ENCODE measurements at regions not wholly inside any gene's neighbourhood (a gene's known extent, or its start where the extent isn't known, plus 50 kb on each side); places are given as distances from the start of the nearest gene placed in this dataset.

- DNase-seq, result peak; percentile 11
These were observed 126.8 kb upstream of the PSMD7 start for GRCh38 chr16:74169687-74170376.

- no peak for DNase-seq
These were observed 127.5 kb upstream of the PSMD7 start for GRCh38 chr16:74169066-74169465.

- no peak for DNase-seq
These were observed 128.2 kb upstream of the PSMD7 start for GRCh38 chr16:74168445-74168844.

GRCh38 chr16:74166456-74166855 is 130.2 kb upstream of the PSMD7 start:
- no peak for DNase-seq

GRCh38 chr16:74165566-74166080 is 131.0 kb upstream of the PSMD7 start:
- no peak for DNase-seq

- no peak for DNase-seq
These were observed 135.9 kb upstream of the PSMD7 start for GRCh38 chr16:74160759-74161158.

- DNase-seq, result no peak
These were observed 142.8 kb upstream of the PSMD7 start for GRCh38 chr16:74153773-74154172.

- no peak for DNase-seq
These were observed 150.0 kb upstream of the PSMD7 start for GRCh38 chr16:74146643-74147042.

- DNase-seq, result no peak
These were observed 153.4 kb upstream of the PSMD7 start for GRCh38 chr16:74143171-74143570.

- DNase-seq, result no peak
These were observed 155.6 kb upstream of the PSMD7 start for GRCh38 chr16:74141015-74141414.

GRCh38 chr16:74140557-74140956 is 156.1 kb upstream of the PSMD7 start:
- DNase-seq, result no peak

GRCh38 chr16:74123826-74124225 is 172.8 kb upstream of the PSMD7 start:
- no peak for DNase-seq

- no peak for DNase-seq
These were observed 173.4 kb upstream of the PSMD7 start for GRCh38 chr16:74123195-74123594.

- no peak for DNase-seq
These were observed 178.8 kb upstream of the PSMD7 start for GRCh38 chr16:74117798-74118197.

GRCh38 chr16:74113545-74113944 is 183.1 kb upstream of the PSMD7 start:
- DNase-seq, result no peak

GRCh38 chr16:74111456-74111982 is 185.1 kb upstream of the PSMD7 start:
- no peak for DNase-seq

- peak; percentile 7 for DNase-seq
These were observed 188.6 kb upstream of the PSMD7 start for GRCh38 chr16:74107795-74108610.

- DNase-seq, result no peak
These were observed 192.6 kb upstream of the PSMD7 start for GRCh38 chr16:74104022-74104421.

- DNase-seq, result no peak
These were observed 195.1 kb upstream of the PSMD7 start for GRCh38 chr16:74101379-74102137.

- no peak for DNase-seq
These were observed 196.0 kb upstream of the PSMD7 start for GRCh38 chr16:74100395-74101326.

- DNase-seq, result no peak
These were observed 197.1 kb upstream of the PSMD7 start for GRCh38 chr16:74099530-74099929.

GRCh38 chr16:74094962-74095361 is 201.7 kb upstream of the PSMD7 start:
- DNase-seq, result no peak
